Embryonic facial prominence (tissue), 1 donor: ENCODE measurements at regions not wholly inside any gene's neighbourhood (a gene's known extent, or its start where the extent isn't known, plus 50 kb on each side); places are given as distances from the start of the nearest gene placed in this dataset.
"Not testable (repeated sequence)": the region's sequence is repeated elsewhere in the genome, so short reads cannot be mapped to it uniquely, and the experiment has no call there.

ENCODE experiments used
- DNase-seq: peaks from one replicate; pipeline ENCODE4 v3.0.0-alpha.2; 2016; ENCODE audit errors: extremely low spot score

- no peak for DNase-seq
These were observed 672.3 kb downstream of the UTRN start for GRCh38 chr6:144957236-144957937.

- no peak for DNase-seq
These were observed 684.0 kb downstream of the UTRN start for GRCh38 chr6:144969154-144969553.

GRCh38 chr6:144969602-144970272 is 684.6 kb downstream of the UTRN start:
- DNase-seq, result no peak

- DNase-seq, result not testable (repeated sequence)
These were observed 692.2 kb downstream of the UTRN start for GRCh38 chr6:144977250-144977864.

- DNase-seq, result no peak
These were observed 693.1 kb downstream of the UTRN start for GRCh38 chr6:144978208-144978607.

- DNase-seq, result no peak
These were observed 701.1 kb downstream of the UTRN start for GRCh38 chr6:144986271-144986670.

GRCh38 chr6:144989319-144990107 is 704.4 kb downstream of the UTRN start:
- DNase-seq, result no peak

GRCh38 chr6:144990784-144991183 is 705.6 kb downstream of the UTRN start:
- no peak for DNase-seq

- DNase-seq, result no peak
These were observed 708.7 kb downstream of the UTRN start for GRCh38 chr6:144993870-144994269.

- DNase-seq, result no peak
These were observed 712.9 kb downstream of the UTRN start for GRCh38 chr6:144997996-144998395.

GRCh38 chr6:144999127-144999526 is 714.0 kb downstream of the UTRN start:
- DNase-seq, result no peak

GRCh38 chr6:145003145-145003544 is 718.0 kb downstream of the UTRN start:
- no peak for DNase-seq

GRCh38 chr6:145006914-145007313 is 721.8 kb downstream of the UTRN start:
- DNase-seq, result no peak

- DNase-seq, result no peak
These were observed 723.6 kb downstream of the UTRN start for GRCh38 chr6:145008715-145009114.

GRCh38 chr6:145009711-145010110 is 724.6 kb downstream of the UTRN start:
- DNase-seq, result no peak

- DNase-seq, result no peak
These were observed 723.2 kb downstream of the EPM2A start for GRCh38 chr6:145012039-145012662.

GRCh38 chr6:145015739-145016558 is 719.4 kb downstream of the EPM2A start:
- no peak for DNase-seq

GRCh38 chr6:145017051-145017450 is 718.3 kb downstream of the EPM2A start:
- no peak for DNase-seq

GRCh38 chr6:145017516-145017915 is 717.8 kb downstream of the EPM2A start:
- DNase-seq, result no peak

GRCh38 chr6:145018027-145018426 is 717.3 kb downstream of the EPM2A start:
- DNase-seq, result no peak

GRCh38 chr6:145020114-145020513 is 715.2 kb downstream of the EPM2A start:
- DNase-seq, result no peak
